Thyroid gland (tissue), 4 donors: ENCODE measurements at regions not wholly inside any gene's neighbourhood (a gene's known extent, or its start where the extent isn't known, plus 50 kb on each side); places are given as distances from the start of the nearest gene placed in this dataset.

Source experiments
- DNase-seq, 2 donors: peaks; one replicate each; pipeline ENCODE4 v3.0.0-alpha.2; 2019
- H3K27ac ChIP-seq, 3 donors: fragments of 200-600 bp; sonication (generic); 1 replicate in 2 of 3; 2 replicates in 1 of 3; pipeline ENCODE4 v1.5.1; 2016 to 2019; ENCODE audit warnings: mild to moderate bottlenecking in 1 of 3, moderate library complexity in 1 of 3
- H3K27me3 ChIP-seq: fragments of 200-600 bp; sonication (generic); one replicate; pipeline ENCODE4 v1.5.1; 2019
- H3K36me3 ChIP-seq, 2 donors: fragments of 200-600 bp; sonication (generic); one replicate each; pipeline ENCODE4 v1.5.1; 2016 to 2019
- H3K4me1 ChIP-seq, 2 donors: fragments of 200-600 bp; sonication (generic); one replicate each; pipeline ENCODE4 v1.5.1; 2017 to 2019
- H3K4me3 ChIP-seq, 3 donors: fragments of 200-600 bp; sonication (generic); replicated peaks in 1 of 3; 1 replicate in 2 of 3; 2 replicates in 1 of 3; pipeline ENCODE4 v1.5.1; 2016; ENCODE audit warnings: mild to moderate bottlenecking in 1 of 3
- H3K9me3 ChIP-seq: fragments of 200-600 bp; sonication (generic); one replicate; pipeline ENCODE4 v1.5.1; 2017
- POLR2A ChIP-seq, 2 donors: fragments of 450-650 bp; IDR thresholded peaks; one replicate each; pipeline ENCODE4 v1.6.1; 2017; ENCODE audit warnings: antibody characterized with exemption in 2 of 2, mild to moderate bottlenecking in 2 of 2, moderate library complexity in 1 of 2
- WGBS, 2 donors: methylation state at CpG; one replicate each; pipeline ENCODE4 v1.1.5; 2017; 5-methylcytosine and 5-hydroxymethylcytosine counted together
- intact Hi-C: fragments of 100-400 bp; cut with DNase I; formaldehyde crosslinking; loops from one replicate; pipeline ENCODE4 v1.15.1; 2023
- TF ChIP-seq, protein P1 (sequence below), 6 experiments: fragments of 200-600 bp in 3 of 6; fragments of 450-650 bp in 3 of 6; sonication (generic) in 3 of 6; IDR thresholded peaks; one replicate each; pipeline ENCODE4 v1.5.1; 2016 to 2019; ENCODE audit warnings: antibody characterized with exemption in 6 of 6, mild to moderate bottlenecking in 2 of 6, inconsistent platforms in 1 of 6, moderate library complexity in 1 of 6

GRCh38 chrX:116863029-116863428 lies 400.3 kb upstream of the CT83 start:
- Histone ChIP-seq H3K4me3 (no peak overlapping the region), H3K27me3 (no peaks in the 10 kb centered on the region), H3K27ac (no peak overlapping the region), H3K36me3 (no peaks in the 10 kb centered on the region), H3K9me3 (no peaks in the 10 kb centered on the region), H3K4me1 (no peaks in the 10 kb centered on the region)
- intact Hi-C loops, result no loop called here
- 70 to 75% methylated on average over 2 to 4 of the region's 4 CpGs for WGBS, 2 donors
- TF ChIP-seq, protein P1, sequence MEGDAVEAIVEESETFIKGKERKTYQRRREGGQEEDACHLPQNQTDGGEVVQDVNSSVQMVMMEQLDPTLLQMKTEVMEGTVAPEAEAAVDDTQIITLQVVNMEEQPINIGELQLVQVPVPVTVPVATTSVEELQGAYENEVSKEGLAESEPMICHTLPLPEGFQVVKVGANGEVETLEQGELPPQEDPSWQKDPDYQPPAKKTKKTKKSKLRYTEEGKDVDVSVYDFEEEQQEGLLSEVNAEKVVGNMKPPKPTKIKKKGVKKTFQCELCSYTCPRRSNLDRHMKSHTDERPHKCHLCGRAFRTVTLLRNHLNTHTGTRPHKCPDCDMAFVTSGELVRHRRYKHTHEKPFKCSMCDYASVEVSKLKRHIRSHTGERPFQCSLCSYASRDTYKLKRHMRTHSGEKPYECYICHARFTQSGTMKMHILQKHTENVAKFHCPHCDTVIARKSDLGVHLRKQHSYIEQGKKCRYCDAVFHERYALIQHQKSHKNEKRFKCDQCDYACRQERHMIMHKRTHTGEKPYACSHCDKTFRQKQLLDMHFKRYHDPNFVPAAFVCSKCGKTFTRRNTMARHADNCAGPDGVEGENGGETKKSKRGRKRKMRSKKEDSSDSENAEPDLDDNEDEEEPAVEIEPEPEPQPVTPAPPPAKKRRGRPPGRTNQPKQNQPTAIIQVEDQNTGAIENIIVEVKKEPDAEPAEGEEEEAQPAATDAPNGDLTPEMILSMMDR (IDR thresholded peaks at IDR 0.05), result no peak
- no peak for TF ChIP-seq POLR2A (IDR thresholded peaks at IDR 0.05)
- DNase-seq, result no peak

DNA sequence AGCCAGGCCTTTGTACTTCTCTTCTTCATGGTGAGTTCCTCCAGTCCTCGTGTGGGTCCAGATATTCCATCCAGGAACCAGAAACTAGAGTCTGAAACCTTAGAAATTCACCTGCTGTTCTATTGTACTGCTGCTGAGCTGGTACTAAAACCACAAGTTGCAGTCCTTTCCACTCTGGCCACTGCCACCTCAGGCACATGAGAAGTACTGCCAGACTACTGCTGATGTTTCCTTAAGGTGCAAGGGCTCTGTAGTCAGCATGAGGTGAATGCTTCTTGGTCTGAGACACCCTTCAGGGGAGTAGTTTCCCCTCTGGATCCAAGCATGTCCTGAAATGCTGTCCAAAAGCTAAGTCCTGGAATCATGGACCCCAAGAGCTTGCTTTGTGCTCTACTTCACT lies 399.6 kb upstream of the CT83 start:
- intact Hi-C loops, result no loop called here
- 78 to 100% methylated on average over 1 of the region's 1 CpG for WGBS, 2 donors
- Histone ChIP-seq H3K4me1 (no peaks in the 10 kb centered on the region), H3K9me3 (no peaks in the 10 kb centered on the region), H3K4me3 (no peak overlapping the region), H3K27ac (no peak overlapping the region), H3K36me3 (no peaks in the 10 kb centered on the region), H3K27me3 (no peaks in the 10 kb centered on the region)
- DNase-seq, result no peak
- no peak for TF ChIP-seq POLR2A (IDR thresholded peaks at IDR 0.05)
- TF ChIP-seq, protein P1 (IDR thresholded peaks at IDR 0.05), result no peak

DNA sequence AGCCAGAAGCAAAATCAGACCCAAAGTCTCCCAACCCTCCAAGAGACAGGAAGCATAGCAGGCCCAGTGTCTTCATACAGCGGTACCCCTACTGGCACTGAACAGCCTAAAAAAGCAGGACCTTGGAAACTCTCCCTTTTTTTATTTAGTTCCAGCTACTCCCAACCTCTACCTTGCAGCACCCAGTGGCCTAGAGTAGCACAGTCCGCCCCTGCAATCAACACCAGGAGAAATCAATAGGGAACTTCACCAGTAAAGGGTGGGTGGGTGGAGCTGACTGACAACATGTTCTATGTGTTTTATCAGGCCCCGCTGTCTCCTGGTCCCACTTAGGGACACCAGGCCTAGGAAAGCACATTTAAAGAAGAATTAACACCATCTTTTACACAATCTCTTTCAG lies 378.5 kb upstream of the CT83 start:
- H3K9me3 ChIP-seq, result no peaks in the 10 kb centered on the region
- H3K4me1 ChIP-seq, result no peaks in the 10 kb centered on the region
- H3K27ac ChIP-seq, result no peak overlapping the region
- TF ChIP-seq, protein P1 (IDR thresholded peaks at IDR 0.05), result no peak
- TF ChIP-seq POLR2A (IDR thresholded peaks at IDR 0.05), result no peak
- H3K4me3 ChIP-seq, result no peak overlapping the region
- DNase-seq, result no peak
- no peaks in the 10 kb centered on the region for H3K27me3 ChIP-seq
- H3K36me3 ChIP-seq, result no peaks in the 10 kb centered on the region
- intact Hi-C loops, result no loop called here
- 88 to 91% methylated on average over 3 of the region's 3 CpGs for WGBS, 2 donors

DNA sequence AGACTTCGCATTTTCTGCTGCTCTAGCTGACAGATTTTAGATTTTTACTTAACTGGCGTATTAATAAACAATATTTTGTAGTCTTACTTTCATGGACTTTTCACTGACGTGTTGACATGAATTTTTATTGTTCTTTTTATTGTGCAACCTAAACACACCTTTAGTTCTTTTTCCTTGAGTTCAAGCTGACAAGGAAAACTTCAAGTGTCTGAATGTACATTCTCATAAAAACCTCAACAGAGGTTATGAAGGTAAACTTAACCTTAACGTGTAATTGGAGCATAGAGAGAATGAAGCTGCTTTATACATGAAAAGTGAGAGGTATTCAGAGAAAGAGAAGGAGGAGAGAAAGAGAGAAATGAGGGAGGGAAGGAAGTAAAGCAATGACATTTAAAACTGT lies 364.3 kb upstream of the CT83 start:
- H3K4me1 ChIP-seq, result no peaks in the 10 kb centered on the region
- no peaks in the 10 kb centered on the region for H3K27me3 ChIP-seq
- no peaks in the 10 kb centered on the region for H3K36me3 ChIP-seq
- WGBS, 2 donors, result 82 to 89% methylated on average over 4 of the region's 4 CpGs
- no peaks in the 10 kb centered on the region for H3K9me3 ChIP-seq
- intact Hi-C loops, result no loop called here
- DNase-seq, result no peak
- H3K4me3 ChIP-seq, result no peak overlapping the region
- no peak for TF ChIP-seq POLR2A (IDR thresholded peaks at IDR 0.05)
- TF ChIP-seq, protein P1 (IDR thresholded peaks at IDR 0.05), result no peak
- H3K27ac ChIP-seq, result no peak overlapping the region

- intact Hi-C loops, result no loop called here
- H3K36me3 ChIP-seq, result no peaks in the 10 kb centered on the region
- WGBS, 2 donors, result 78 to 82% methylated on average over 1 of the region's 1 CpG
- no peak overlapping the region for H3K4me3 ChIP-seq
- DNase-seq, result no peak
- TF ChIP-seq POLR2A (IDR thresholded peaks at IDR 0.05), result no peak
- TF ChIP-seq, protein P1 (IDR thresholded peaks at IDR 0.05), result no peak
- H3K27ac ChIP-seq, result no peak overlapping the region
- no peaks in the 10 kb centered on the region for H3K9me3 ChIP-seq
- no peaks in the 10 kb centered on the region for H3K4me1 ChIP-seq
- H3K27me3 ChIP-seq, result no peaks in the 10 kb centered on the region
Observed at GRCh38 chrX:116824785-116825184, 362.0 kb upstream of the CT83 start.
